ENCODE measurements at regions not wholly inside any gene's neighbourhood (a gene's known extent, or its start where the extent isn't known, plus 50 kb on each side); places are given as distances from the start of the nearest gene placed in this dataset.

DNA sequence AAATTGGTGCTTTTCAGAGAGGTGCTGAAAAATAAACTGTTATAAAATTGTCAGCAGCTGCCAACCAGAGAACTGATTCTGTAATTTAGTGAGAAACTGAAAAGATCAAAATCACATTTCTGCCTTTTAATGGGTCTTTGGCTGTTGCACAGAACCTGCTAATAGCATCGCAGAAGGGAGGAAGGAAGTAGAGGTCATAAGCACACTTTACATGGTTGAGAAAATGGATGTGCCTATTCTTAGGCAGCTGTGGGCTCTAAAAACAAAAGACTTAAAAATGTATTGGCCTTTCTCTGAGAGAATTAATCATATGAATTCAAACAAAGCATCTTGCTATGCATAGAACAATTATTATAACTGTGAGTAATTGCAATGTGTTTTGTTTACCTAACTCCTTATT, 1186.9 kb downstream of the DSC3 start:
- no peak for TF ChIP-seq POLR2AphosphoS5 (IDR thresholded peaks at IDR 0.05; ENCODE audit: low read depth, low read length)
- TF ChIP-seq, protein P1, sequence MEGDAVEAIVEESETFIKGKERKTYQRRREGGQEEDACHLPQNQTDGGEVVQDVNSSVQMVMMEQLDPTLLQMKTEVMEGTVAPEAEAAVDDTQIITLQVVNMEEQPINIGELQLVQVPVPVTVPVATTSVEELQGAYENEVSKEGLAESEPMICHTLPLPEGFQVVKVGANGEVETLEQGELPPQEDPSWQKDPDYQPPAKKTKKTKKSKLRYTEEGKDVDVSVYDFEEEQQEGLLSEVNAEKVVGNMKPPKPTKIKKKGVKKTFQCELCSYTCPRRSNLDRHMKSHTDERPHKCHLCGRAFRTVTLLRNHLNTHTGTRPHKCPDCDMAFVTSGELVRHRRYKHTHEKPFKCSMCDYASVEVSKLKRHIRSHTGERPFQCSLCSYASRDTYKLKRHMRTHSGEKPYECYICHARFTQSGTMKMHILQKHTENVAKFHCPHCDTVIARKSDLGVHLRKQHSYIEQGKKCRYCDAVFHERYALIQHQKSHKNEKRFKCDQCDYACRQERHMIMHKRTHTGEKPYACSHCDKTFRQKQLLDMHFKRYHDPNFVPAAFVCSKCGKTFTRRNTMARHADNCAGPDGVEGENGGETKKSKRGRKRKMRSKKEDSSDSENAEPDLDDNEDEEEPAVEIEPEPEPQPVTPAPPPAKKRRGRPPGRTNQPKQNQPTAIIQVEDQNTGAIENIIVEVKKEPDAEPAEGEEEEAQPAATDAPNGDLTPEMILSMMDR (IDR thresholded peaks at IDR 0.05), result no peak
- TF ChIP-seq, protein P2, sequence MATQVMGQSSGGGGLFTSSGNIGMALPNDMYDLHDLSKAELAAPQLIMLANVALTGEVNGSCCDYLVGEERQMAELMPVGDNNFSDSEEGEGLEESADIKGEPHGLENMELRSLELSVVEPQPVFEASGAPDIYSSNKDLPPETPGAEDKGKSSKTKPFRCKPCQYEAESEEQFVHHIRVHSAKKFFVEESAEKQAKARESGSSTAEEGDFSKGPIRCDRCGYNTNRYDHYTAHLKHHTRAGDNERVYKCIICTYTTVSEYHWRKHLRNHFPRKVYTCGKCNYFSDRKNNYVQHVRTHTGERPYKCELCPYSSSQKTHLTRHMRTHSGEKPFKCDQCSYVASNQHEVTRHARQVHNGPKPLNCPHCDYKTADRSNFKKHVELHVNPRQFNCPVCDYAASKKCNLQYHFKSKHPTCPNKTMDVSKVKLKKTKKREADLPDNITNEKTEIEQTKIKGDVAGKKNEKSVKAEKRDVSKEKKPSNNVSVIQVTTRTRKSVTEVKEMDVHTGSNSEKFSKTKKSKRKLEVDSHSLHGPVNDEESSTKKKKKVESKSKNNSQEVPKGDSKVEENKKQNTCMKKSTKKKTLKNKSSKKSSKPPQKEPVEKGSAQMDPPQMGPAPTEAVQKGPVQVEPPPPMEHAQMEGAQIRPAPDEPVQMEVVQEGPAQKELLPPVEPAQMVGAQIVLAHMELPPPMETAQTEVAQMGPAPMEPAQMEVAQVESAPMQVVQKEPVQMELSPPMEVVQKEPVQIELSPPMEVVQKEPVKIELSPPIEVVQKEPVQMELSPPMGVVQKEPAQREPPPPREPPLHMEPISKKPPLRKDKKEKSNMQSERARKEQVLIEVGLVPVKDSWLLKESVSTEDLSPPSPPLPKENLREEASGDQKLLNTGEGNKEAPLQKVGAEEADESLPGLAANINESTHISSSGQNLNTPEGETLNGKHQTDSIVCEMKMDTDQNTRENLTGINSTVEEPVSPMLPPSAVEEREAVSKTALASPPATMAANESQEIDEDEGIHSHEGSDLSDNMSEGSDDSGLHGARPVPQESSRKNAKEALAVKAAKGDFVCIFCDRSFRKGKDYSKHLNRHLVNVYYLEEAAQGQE (IDR thresholded peaks at IDR 0.05; ENCODE audit: insufficient read depth in 1 of 2, low read depth in 2 of 2, low read length in 1 of 2), result no peak

Measured in Panc1 (cell line).